Erythroblast (primary cell): ENCODE measurements at regions not wholly inside any gene's neighbourhood (a gene's known extent, or its start where the extent isn't known, plus 50 kb on each side); places are given as distances from the start of the nearest gene placed in this dataset.

Source experiments
- GATA1 ChIP-seq: IDR thresholded peaks from 2 replicates; pipeline ENCODE4 v1.6.1; 2011; ENCODE audit warnings: low read depth, mild to moderate bottlenecking, control low read depth, low read length, moderate library complexity
- POLR2A ChIP-seq: IDR thresholded peaks from 2 replicates; pipeline ENCODE4 v1.6.1; 2011; ENCODE audit warnings: mild to moderate bottlenecking, low read length

- TF ChIP-seq POLR2A (no peak), GATA1 (no peak)
Observed at GRCh38 chr1:239706245-239706892, 320.0 kb downstream of the CHRM3 start.
